ENCODE measurements at regions not wholly inside any gene's neighbourhood (a gene's known extent, or its start where the extent isn't known, plus 50 kb on each side); places are given as distances from the start of the nearest gene placed in this dataset.

DNA sequence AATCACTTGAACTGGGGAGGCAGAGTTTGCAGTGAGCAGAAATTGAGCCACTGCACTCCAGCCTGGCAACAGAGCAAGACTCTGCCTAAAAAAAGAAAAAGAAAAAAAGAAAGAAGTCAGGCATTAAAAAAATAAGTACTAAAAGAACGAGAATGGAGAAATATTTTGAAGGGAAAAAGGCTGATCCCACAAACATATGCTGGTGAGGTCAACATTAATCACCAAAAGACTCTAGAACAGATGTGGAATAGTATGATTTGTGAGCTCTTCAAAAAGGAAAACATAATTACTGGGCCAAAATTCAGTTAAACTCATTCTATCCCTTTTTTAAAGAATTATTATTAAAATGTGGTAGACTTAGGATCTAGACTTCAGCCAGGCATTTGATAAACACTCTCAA is 61.2 kb upstream of the NRSN1 start (continued):
- TF ChIP-seq, protein P1, sequence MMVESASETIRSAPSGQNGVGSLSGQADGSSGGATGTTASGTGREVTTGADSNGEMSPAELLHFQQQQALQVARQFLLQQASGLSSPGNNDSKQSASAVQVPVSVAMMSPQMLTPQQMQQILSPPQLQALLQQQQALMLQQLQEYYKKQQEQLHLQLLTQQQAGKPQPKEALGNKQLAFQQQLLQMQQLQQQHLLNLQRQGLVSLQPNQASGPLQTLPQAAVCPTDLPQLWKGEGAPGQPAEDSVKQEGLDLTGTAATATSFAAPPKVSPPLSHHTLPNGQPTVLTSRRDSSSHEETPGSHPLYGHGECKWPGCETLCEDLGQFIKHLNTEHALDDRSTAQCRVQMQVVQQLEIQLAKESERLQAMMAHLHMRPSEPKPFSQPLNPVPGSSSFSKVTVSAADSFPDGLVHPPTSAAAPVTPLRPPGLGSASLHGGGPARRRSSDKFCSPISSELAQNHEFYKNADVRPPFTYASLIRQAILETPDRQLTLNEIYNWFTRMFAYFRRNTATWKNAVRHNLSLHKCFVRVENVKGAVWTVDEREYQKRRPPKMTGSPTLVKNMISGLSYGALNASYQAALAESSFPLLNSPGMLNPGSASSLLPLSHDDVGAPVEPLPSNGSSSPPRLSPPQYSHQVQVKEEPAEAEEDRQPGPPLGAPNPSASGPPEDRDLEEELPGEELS (CRISPR knock-in tag; IDR thresholded peaks at IDR 0.05): no peak
- TF ChIP-seq ZNF671 (CRISPR knock-in tag; IDR thresholded peaks at IDR 0.05): no peak
- TF ChIP-seq RELA (CRISPR knock-in tag; IDR thresholded peaks at IDR 0.05; ENCODE audit: borderline replicate concordance): no peak
- TF ChIP-seq, protein P2, sequence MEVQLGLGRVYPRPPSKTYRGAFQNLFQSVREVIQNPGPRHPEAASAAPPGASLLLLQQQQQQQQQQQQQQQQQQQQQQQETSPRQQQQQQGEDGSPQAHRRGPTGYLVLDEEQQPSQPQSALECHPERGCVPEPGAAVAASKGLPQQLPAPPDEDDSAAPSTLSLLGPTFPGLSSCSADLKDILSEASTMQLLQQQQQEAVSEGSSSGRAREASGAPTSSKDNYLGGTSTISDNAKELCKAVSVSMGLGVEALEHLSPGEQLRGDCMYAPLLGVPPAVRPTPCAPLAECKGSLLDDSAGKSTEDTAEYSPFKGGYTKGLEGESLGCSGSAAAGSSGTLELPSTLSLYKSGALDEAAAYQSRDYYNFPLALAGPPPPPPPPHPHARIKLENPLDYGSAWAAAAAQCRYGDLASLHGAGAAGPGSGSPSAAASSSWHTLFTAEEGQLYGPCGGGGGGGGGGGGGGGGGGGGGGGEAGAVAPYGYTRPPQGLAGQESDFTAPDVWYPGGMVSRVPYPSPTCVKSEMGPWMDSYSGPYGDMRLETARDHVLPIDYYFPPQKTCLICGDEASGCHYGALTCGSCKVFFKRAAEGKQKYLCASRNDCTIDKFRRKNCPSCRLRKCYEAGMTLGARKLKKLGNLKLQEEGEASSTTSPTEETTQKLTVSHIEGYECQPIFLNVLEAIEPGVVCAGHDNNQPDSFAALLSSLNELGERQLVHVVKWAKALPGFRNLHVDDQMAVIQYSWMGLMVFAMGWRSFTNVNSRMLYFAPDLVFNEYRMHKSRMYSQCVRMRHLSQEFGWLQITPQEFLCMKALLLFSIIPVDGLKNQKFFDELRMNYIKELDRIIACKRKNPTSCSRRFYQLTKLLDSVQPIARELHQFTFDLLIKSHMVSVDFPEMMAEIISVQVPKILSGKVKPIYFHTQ (CRISPR knock-in tag; IDR thresholded peaks at IDR 0.05): no peak
- TF ChIP-seq, protein P3, sequence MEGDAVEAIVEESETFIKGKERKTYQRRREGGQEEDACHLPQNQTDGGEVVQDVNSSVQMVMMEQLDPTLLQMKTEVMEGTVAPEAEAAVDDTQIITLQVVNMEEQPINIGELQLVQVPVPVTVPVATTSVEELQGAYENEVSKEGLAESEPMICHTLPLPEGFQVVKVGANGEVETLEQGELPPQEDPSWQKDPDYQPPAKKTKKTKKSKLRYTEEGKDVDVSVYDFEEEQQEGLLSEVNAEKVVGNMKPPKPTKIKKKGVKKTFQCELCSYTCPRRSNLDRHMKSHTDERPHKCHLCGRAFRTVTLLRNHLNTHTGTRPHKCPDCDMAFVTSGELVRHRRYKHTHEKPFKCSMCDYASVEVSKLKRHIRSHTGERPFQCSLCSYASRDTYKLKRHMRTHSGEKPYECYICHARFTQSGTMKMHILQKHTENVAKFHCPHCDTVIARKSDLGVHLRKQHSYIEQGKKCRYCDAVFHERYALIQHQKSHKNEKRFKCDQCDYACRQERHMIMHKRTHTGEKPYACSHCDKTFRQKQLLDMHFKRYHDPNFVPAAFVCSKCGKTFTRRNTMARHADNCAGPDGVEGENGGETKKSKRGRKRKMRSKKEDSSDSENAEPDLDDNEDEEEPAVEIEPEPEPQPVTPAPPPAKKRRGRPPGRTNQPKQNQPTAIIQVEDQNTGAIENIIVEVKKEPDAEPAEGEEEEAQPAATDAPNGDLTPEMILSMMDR (IDR thresholded peaks at IDR 0.05): no peak
- no peak for TF ChIP-seq ETV6 (CRISPR knock-in tag; IDR thresholded peaks at IDR 0.05)

DNA sequence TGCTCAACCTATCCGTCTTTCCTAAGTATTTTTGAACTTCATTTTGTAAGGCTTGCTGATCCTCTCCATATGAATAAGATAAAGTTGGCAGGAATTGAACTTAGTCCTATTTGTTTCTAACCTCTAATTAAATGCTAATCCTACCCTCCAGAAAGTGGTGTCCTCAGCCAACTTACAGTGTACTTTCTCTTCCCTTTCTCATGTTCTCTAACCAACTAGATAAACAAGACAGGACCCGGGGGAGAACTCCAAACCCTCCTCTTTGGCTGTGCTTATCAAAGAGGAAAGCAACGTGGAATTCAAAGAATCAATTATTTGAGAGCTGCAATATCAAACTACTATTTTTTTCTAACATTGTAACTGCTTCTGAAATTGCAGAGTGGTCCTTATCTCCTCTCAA is 56.5 kb upstream of the NRSN1 start:
- H3K27ac Mint-ChIP-seq: no peak overlapping the region
- no peak for ATAC-seq
- ChIA-PET CTCF (no interaction called here), POLR2A (no interaction called here)
- H3K36me3 Mint-ChIP-seq: no peaks in the 10 kb centered on the region
- H3K9me3 Mint-ChIP-seq: no peaks in the 10 kb centered on the region
- no peaks in the 10 kb centered on the region for H3K27me3 Mint-ChIP-seq (ENCODE audit: low read depth)
- DNase-seq (ENCODE audit: low spot score): no peak
- no peaks in the 10 kb centered on the region for H3K4me1 Mint-ChIP-seq
- no peak overlapping the region for H3K4me3 Mint-ChIP-seq
- TF ChIP-seq ZNF281 (CRISPR knock-in tag; IDR thresholded peaks at IDR 0.05): no peak
- no peak for TF ChIP-seq ZNF263 (CRISPR knock-in tag; IDR thresholded peaks at IDR 0.05; ENCODE audit: low read depth)
- TF ChIP-seq CREB1 (CRISPR knock-in tag; IDR thresholded peaks at IDR 0.05): no peak
- no peak for TF ChIP-seq GTF2I (CRISPR knock-in tag; conservative IDR thresholded peaks at IDR 0.05)
- TF ChIP-seq, protein P2 (CRISPR knock-in tag; IDR thresholded peaks at IDR 0.05): no peak
- TF ChIP-seq USF1 (CRISPR knock-in tag; IDR thresholded peaks at IDR 0.05): no peak
- TF ChIP-seq HMGXB4 (CRISPR knock-in tag; IDR thresholded peaks at IDR 0.05): no peak
- no peak for TF ChIP-seq SOX15 (CRISPR knock-in tag; IDR thresholded peaks at IDR 0.05)
- TF ChIP-seq FOXJ3 (CRISPR knock-in tag; IDR thresholded peaks at IDR 0.05; ENCODE audit: borderline replicate concordance): no peak
- TF ChIP-seq, protein P4, sequence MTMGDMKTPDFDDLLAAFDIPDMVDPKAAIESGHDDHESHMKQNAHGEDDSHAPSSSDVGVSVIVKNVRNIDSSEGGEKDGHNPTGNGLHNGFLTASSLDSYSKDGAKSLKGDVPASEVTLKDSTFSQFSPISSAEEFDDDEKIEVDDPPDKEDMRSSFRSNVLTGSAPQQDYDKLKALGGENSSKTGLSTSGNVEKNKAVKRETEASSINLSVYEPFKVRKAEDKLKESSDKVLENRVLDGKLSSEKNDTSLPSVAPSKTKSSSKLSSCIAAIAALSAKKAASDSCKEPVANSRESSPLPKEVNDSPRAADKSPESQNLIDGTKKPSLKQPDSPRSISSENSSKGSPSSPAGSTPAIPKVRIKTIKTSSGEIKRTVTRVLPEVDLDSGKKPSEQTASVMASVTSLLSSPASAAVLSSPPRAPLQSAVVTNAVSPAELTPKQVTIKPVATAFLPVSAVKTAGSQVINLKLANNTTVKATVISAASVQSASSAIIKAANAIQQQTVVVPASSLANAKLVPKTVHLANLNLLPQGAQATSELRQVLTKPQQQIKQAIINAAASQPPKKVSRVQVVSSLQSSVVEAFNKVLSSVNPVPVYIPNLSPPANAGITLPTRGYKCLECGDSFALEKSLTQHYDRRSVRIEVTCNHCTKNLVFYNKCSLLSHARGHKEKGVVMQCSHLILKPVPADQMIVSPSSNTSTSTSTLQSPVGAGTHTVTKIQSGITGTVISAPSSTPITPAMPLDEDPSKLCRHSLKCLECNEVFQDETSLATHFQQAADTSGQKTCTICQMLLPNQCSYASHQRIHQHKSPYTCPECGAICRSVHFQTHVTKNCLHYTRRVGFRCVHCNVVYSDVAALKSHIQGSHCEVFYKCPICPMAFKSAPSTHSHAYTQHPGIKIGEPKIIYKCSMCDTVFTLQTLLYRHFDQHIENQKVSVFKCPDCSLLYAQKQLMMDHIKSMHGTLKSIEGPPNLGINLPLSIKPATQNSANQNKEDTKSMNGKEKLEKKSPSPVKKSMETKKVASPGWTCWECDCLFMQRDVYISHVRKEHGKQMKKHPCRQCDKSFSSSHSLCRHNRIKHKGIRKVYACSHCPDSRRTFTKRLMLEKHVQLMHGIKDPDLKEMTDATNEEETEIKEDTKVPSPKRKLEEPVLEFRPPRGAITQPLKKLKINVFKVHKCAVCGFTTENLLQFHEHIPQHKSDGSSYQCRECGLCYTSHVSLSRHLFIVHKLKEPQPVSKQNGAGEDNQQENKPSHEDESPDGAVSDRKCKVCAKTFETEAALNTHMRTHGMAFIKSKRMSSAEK (CRISPR knock-in tag; IDR thresholded peaks at IDR 0.05; ENCODE audit: borderline replicate concordance): no peak
- TF ChIP-seq, protein P5, sequence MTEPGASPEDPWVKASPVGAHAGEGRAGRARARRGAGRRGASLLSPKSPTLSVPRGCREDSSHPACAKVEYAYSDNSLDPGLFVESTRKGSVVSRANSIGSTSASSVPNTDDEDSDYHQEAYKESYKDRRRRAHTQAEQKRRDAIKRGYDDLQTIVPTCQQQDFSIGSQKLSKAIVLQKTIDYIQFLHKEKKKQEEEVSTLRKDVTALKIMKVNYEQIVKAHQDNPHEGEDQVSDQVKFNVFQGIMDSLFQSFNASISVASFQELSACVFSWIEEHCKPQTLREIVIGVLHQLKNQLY (CRISPR knock-in tag; IDR thresholded peaks at IDR 0.05): no peak
